Lung (tissue), 11 donors: ENCODE measurements at regions not wholly inside any gene's neighbourhood (a gene's known extent, or its start where the extent isn't known, plus 50 kb on each side); places are given as distances from the start of the nearest gene placed in this dataset.

Source experiments
- ATAC-seq: fragments of 200-7000 bp; cut with Tn5 transposase; one replicate; pipeline ENCODE4 v1.9.1; 2020; ENCODE audit warnings: moderate number of reproducible peaks; ENCODE audit not compliant: insufficient read depth, low FRiP score
- DNase-seq, 3 donors: peaks; one replicate each; pipeline ENCODE4 v3.0.0-alpha.2; 2013 to 2017
- H3K27ac ChIP-seq, 2 donors: one replicate each; pipeline ENCODE4 v1.5.1; 2013; ENCODE audit warnings: mild to moderate bottlenecking in 2 of 2, moderate library complexity in 2 of 2, control low read depth in 1 of 2, inconsistent platforms in 1 of 2, low read depth in 1 of 2, low read length in 1 of 2
- H3K27me3 ChIP-seq, 3 donors: one replicate each; pipeline ENCODE4 v1.5.1; 2013; ENCODE audit warnings: low read length in 2 of 3; ENCODE audit not compliant: control insufficient read depth in 3 of 3, insufficient read depth in 3 of 3
- H3K36me3 ChIP-seq, 4 donors: one replicate each; pipeline ENCODE4 v1.5.1; 2013; ENCODE audit warnings: low read length in 4 of 4, mild to moderate bottlenecking in 1 of 4, moderate library complexity in 1 of 4; ENCODE audit not compliant: control insufficient read depth in 4 of 4, insufficient read depth in 4 of 4
- H3K4me1 ChIP-seq, 5 donors: one replicate each; pipeline ENCODE4 v1.5.1; 2013; ENCODE audit warnings: low read length in 5 of 5, mild to moderate bottlenecking in 2 of 5, moderate library complexity in 1 of 5; ENCODE audit not compliant: control insufficient read depth in 5 of 5, insufficient read depth in 5 of 5
- H3K4me3 ChIP-seq: one replicate; pipeline ENCODE4 v1.5.1; 2013; ENCODE audit warnings: mild to moderate bottlenecking, control low read depth, moderate library complexity
- H3K9ac ChIP-seq, 2 donors: one replicate each; pipeline ENCODE4 v1.5.1; 2013; ENCODE audit warnings: low read length in 2 of 2, control low read depth in 1 of 2; ENCODE audit not compliant: insufficient read depth in 1 of 2
- H3K9me3 ChIP-seq, 4 donors: one replicate each; pipeline ENCODE4 v1.5.1; 2013; ENCODE audit warnings: low read length in 3 of 4, mild to moderate bottlenecking in 1 of 4, moderate library complexity in 1 of 4; ENCODE audit not compliant: control insufficient read depth in 4 of 4, insufficient read depth in 3 of 4
- WGBS, 2 donors: extraction: QIAGEN DNeasy Blood & Tissue Kit; methylation state at CpG; one replicate each; pipeline ENCODE4 v1.1.7; 2013; 5-methylcytosine and 5-hydroxymethylcytosine counted together
- TF ChIP-seq, protein P1 (sequence below): IDR thresholded peaks from 2 replicates; pipeline ENCODE4 v1.5.1; 2012; ENCODE audit warnings: mild to moderate bottlenecking; ENCODE audit errors: control extremely low read depth, extremely low read depth
- donor health status: control.
- donor health status: control.
- donor health status: Bipolar disorder and iron deficiency.
- donor health status: healthy.
- donor health status: DM: yes; HTN: yes; CAD: no.

DNA sequence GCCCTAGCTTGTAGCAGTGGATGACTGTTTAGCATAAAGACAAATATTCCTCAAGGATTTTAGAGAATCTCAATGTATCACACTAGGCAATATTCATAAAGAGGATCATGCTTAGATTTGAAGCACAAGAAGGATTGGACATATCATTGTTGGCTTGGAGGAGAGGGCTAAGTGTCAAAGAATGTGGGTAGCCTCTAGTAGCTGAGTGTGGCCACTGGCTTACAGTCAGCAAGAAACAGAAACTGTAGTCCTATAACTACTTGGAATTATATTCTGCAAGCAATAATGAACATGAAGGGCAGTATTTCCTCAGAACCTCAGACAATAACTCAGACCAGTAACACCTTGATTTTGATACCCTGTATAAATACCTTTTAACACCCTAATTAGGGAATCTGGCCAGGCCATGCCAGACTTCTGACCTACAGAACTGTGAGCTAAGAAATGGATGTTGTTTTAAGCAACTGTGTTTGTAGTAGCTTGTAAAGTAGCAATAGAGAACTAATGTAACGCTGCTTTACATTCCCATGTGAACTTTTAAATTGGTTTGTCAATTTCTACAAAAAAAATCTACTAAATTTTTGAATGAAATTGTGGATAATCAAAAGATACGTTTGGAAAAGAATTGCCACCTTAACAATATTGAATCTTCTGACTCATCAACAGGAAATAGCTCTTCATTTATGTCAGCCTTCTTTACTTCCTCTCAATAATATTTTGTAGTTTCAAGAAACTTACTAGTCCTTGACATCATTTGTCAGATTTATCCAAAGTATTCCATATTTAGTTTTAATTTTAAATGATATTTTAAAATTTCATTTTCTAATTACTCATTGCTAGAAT is 65.2 kb upstream of the RSPO3 start:
- Histone ChIP-seq H3K27ac (no peak overlapping the region), H3K9me3 (no peaks in the 10 kb centered on the region), H3K9ac (no peak overlapping the region), H3K36me3 (no peaks in the 10 kb centered on the region), H3K4me1 (no peaks in the 10 kb centered on the region), H3K27me3 (no peaks in the 10 kb centered on the region), H3K4me3 (no peak overlapping the region)
- TF ChIP-seq, protein P1, sequence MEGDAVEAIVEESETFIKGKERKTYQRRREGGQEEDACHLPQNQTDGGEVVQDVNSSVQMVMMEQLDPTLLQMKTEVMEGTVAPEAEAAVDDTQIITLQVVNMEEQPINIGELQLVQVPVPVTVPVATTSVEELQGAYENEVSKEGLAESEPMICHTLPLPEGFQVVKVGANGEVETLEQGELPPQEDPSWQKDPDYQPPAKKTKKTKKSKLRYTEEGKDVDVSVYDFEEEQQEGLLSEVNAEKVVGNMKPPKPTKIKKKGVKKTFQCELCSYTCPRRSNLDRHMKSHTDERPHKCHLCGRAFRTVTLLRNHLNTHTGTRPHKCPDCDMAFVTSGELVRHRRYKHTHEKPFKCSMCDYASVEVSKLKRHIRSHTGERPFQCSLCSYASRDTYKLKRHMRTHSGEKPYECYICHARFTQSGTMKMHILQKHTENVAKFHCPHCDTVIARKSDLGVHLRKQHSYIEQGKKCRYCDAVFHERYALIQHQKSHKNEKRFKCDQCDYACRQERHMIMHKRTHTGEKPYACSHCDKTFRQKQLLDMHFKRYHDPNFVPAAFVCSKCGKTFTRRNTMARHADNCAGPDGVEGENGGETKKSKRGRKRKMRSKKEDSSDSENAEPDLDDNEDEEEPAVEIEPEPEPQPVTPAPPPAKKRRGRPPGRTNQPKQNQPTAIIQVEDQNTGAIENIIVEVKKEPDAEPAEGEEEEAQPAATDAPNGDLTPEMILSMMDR, result no peak
- WGBS, 2 donors, result 60 to 66% methylated on average over 2 of the region's 2 CpGs
- ATAC-seq (no peak), DNase-seq (no peak)

GRCh38 chr6:127053875-127054235 is 64.6 kb upstream of the RSPO3 start:
- Histone ChIP-seq H3K27me3 (no peaks in the 10 kb centered on the region), H3K27ac (no peak overlapping the region), H3K9me3 (no peaks in the 10 kb centered on the region), H3K4me3 (no peak overlapping the region), H3K36me3 (no peaks in the 10 kb centered on the region), H3K9ac (no peak overlapping the region), H3K4me1 (no peaks in the 10 kb centered on the region)
- WGBS, 2 donors, result 65 to 71% methylated on average over 1 of the region's 1 CpG
- DNase-seq, result no peak
- no peak for ATAC-seq
- TF ChIP-seq, protein P1, result no peak

DNA sequence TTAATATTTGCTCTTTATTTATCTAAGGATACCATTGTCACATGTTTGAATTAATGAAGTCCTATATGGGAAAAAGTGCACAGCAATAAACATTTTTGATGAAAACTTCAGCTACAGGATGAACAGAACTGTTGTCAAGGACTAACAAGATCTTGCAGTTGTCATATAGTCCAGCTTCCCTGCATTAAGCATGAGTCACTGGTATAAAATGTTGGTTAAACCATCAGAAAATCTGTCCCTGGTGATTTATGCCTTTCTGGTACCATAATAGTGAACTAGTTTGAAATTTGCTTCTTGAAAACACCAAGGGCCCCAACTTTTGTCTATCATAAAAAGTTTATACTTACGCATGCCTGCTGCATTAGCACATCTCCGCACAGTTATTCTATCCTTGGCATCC is 60.4 kb upstream of the RSPO3 start:
- no peaks in the 10 kb centered on the region for H3K36me3 ChIP-seq
- no peaks in the 10 kb centered on the region for H3K4me1 ChIP-seq
- H3K27ac ChIP-seq, result no peak overlapping the region
- no peak overlapping the region for H3K9ac ChIP-seq
- no peak overlapping the region for H3K4me3 ChIP-seq
- DNase-seq (no peak), ATAC-seq (no peak)
- H3K9me3 ChIP-seq, result no peaks in the 10 kb centered on the region
- TF ChIP-seq, protein P1, result no peak
- H3K27me3 ChIP-seq, result no peaks in the 10 kb centered on the region
- 92 to 97% methylated on average over 2 of the region's 2 CpGs for WGBS, 2 donors

- 60 to 78% methylated on average over 2 of the region's 2 CpGs for WGBS, 2 donors
- H3K4me1 ChIP-seq, result no peaks in the 10 kb centered on the region
- H3K27ac ChIP-seq, result no peak overlapping the region
- no peak for DNase-seq
- ATAC-seq, result no peak
- H3K36me3 ChIP-seq, result no peaks in the 10 kb centered on the region
- H3K9me3 ChIP-seq, result no peaks in the 10 kb centered on the region
- H3K9ac ChIP-seq, result no peak overlapping the region
- no peak overlapping the region for H3K4me3 ChIP-seq
- TF ChIP-seq, protein P1, result no peak
- no peaks in the 10 kb centered on the region for H3K27me3 ChIP-seq
Observed at GRCh38 chr6:127058936-127059335, 59.5 kb upstream of the RSPO3 start.
